NCI-H1436 (cell line): ENCODE measurements at regions not wholly inside any gene's neighbourhood (a gene's known extent, or its start where the extent isn't known, plus 50 kb on each side); places are given as distances from the start of the nearest gene placed in this dataset.

ENCODE experiments used
- DNase-seq: peaks from one replicate; lab custom pipeline; 2025; lab: John Stamatoyannopoulos, UW

GRCh38 chr6:53744321-53744720 lies 50.5 kb upstream of the LRRC1 start:
- no peak for DNase-seq

DNA sequence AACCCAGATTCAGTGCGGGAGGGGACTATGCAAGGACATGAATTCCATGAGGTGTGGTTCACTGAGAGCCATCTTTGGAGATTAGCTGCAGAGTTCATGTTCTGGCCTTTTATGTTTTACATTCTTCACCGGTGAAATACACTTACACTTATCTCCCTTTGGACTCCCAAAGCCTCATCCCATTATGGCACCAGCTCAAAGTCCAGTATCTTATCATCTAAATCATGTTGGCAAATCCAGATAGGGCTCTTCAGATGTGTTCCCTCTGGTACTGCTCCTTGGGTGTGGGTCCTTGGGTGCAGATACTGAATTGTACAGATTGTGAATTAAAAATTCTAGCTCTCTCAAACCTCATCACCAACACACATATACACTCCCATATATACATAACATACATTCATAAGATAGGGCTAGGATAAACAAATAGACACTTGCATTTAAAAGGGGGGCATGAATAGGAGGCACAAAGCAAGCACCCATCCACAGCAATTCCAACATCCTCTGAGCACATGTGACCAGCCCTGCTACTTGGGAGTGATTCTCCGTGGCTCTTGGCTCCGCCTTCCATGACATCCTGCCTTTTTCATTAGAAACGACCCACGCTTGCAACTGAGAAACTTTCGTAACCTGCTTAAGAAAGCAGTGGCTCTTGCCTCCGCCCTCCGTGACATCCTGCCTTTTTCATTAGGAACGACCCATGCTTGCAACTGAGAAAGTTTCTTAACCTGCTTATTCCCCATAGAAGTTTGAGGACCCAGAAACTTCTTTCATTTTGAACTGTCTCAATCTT lies 53.6 kb upstream of the LRRC1 start:
- no peak for DNase-seq

DNA sequence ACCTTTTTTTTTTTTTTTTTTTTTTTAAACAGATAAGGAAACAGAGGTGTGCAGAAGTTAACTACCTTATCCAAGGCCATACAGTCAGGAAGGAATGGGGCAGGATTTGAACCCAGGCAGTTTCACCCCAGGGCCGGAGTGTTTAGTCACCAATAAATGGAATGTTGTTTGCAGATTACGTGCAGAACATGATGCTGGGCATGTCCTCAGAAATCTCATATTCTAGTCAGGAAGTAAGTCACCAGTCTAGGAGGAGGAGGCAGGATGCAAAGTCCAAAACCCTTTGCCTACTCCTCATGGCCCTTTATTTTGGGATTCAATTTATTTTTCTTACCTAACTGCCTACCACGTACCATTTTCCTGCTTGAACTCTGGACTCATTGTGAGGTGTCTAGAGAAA lies 57.1 kb upstream of the LRRC1 start:
- no peak for DNase-seq

DNA sequence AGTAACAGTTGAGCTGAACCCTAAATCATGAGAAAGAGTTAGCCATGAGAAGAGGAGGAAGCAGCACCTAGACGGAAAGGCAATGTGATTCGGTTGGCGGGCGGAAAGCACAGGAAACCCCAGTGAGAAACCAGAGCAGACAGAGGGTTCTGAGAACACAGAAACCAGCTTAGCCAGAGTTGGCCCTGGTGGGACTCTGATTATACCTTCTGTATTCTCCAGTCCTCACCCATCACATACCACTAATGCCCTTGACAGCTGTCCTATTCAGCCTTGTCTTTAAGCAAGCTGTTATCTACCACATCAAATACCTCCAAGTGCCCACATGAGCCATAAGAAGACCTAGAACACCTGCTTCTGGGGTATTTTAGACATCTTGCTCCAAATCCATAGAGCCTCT lies 58.9 kb upstream of the LRRC1 start:
- no peak for DNase-seq

- no peak for DNase-seq
Observed at GRCh38 chr6:53734473-53735299, 60.1 kb upstream of the LRRC1 start.

GRCh38 chr6:53731866-53732636 lies 62.8 kb upstream of the LRRC1 start:
- no peak for DNase-seq

DNA sequence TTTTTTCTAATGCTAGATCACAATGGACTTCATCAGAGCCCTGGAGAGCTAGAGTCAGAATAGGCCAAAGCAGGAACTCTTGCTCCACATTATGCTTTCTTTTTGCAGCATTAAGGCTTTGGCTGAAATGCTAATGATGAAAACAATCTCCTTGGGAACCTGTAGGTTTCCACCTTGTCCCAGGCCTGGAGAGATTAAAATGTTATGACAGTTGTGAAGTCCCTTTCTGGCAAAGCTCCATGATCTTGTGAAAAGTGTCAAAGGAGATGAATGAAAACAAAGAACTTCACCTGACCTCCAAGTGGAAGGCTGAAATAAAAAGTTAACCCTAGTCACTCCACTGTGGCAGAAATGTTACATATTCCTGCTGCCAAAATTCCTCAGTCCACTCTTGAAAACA lies 64.0 kb upstream of the LRRC1 start:
- no peak for DNase-seq

DNA sequence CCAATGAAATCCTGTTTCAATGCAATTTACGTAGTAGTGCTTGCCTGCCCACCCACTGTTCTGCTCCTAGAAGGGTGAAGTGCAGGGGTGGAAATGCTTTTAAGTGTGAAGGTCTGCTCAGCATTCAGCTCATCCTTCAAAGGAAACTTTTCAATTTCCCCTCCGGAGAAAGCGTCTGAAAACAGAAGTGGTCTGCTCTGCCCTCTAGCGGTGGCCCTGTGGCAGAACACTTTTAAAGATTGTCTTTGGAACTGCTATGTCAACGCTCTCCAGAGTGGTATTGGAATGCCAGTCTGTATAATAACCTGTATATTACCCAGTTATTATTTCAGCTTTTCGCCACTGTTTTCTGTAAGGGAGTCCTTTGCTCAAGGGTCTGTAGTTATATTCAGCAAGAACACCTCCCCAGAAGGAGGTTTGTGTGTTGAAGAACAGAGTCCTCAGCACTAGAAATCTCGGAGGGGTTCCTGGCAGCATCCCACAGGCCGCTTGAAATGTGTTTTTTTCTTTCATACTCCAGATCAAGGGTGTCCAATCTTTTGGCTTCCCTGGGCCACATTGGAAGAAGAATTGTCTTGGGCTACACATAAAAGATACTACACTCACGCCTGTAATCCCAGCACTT lies 63.1 kb upstream of the KLHL31 start:
- DNase-seq: peak; percentile 38

DNA sequence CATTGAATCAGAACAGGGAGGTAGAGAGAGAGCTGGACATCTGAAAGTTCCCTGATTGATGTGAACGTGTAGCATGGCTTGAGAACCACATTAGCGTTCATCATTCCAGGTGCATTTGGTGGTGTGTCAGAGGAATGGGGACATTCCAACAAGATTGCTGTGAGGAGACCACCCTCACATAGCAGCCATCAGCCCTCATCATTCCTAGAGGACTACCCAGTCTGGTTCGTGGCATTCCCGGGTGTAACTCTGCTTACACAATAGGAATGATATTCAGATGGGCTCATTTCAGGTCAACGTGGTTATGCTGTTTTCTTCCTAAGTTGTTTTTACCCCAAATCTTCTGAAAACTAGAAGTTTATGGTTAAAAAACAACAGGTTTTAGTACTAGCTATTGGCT lies 62.2 kb upstream of the KLHL31 start:
- no peak for DNase-seq

DNA sequence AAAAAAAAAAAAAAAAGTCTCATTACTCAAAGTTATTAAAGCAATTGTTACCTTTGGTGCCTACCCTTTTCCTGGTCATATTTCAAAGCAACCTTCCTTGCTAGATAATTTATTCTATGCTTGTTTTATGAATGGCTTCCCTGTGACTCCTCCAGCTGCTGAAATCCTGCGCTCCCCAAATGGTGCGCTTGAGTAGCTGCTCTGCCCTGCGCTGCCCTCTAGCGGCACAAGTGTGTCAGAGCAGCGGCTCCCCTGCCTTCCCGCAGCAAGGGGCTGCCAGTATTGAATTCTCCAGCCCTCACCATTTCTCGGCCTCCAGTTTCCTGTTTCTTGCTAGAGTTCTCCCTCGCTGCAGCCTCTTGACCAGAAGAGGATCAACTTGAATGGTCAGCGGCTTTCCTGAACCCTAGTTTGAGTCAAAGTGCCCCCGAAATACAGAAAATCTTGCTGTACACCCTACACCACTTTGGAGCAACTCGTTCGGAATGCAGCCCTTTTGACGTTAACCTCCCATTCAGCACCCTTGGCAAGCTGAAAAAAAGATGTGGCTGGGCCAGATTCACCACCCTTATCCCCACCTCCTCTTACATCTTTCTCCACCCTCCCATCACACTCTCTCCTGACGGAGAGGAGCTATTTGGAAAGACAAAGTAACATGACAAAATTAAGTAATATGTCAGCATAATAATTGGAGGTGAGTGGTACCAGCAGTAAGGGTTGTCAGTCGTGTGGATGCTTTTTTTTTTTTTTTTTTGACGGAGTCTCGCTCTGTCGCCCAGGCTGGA lies 60.4 kb upstream of the KLHL31 start:
- peak; percentile 58 for DNase-seq

- DNase-seq: no peak
Observed at GRCh38 chr6:53724501-53724900, 58.9 kb upstream of the KLHL31 start.

GRCh38 chr6:53723331-53723730 lies 57.8 kb upstream of the KLHL31 start:
- DNase-seq: no peak

- no peak for DNase-seq
Observed at GRCh38 chr6:53721766-53722165, 56.2 kb upstream of the KLHL31 start.

- DNase-seq: peak; percentile 34
Observed at GRCh38 chr6:53718597-53719460, 53.3 kb upstream of the KLHL31 start.

DNA sequence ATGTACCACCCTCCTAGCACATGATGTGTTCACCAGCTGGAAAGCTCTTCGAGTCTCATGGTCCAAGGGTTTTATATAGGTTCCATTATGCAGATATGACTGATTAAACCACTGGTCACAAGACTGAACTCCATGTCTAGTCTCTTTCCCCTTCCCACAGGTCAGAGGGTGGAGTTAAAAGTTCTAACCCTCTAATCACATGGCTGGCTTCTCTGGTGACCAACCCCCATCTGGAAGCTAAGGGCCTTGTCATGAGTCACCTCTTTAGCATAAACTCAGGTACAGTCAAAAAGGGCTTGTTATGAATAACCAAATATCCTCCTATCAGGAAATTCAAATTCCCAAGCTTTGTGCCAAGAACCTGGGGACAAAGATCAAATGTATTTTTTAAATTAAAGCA lies 52.0 kb upstream of the KLHL31 start:
- DNase-seq: no peak

GRCh38 chr6:53715434-53715833 lies 49.9 kb upstream of the KLHL31 start:
- no peak for DNase-seq
